Activated CD4-positive, alpha-beta T cell treated with anti-CD3 and anti-CD28 coated beads, Interleukin-2, amount 50 U/mL, for 24 hours (primary cell): ENCODE measurements at regions not wholly inside any gene's neighbourhood (a gene's known extent, or its start where the extent isn't known, plus 50 kb on each side); places are given as distances from the start of the nearest gene placed in this dataset.

Source experiments
- DNase-seq, 2 donors: peaks; one replicate each; pipeline ENCODE4 v3.0.0-alpha.2; 2020; ENCODE audit warnings: low read depth in 1 of 2, low spot score in 1 of 2

DNA sequence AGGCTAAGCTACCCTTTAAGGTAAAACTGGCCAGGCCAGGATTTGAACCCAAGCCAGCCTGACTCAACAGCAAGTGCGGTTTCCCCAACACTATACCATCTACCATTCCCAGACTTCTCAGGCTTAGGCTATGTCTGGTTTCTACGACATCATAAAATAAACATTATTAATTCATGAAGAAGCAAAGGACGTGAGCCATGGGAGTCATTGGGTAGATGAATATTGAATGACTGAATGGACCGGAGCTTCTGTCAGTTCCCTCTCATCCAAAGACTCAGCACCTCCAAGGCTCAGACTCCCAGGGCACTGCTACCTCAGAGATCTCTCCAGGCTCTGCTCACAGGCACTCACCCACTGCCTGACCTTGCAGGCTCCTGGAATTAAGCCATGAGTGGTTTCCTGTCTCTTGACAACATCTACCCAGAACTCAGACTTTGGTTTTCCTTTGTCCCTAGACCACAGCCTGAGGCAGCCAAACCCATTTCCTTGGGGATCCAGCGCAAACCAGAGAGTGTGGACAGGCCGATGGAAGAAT, 64.6 kb upstream of the STEAP1B start:
- no peak for DNase-seq

GRCh38 chr7:22563621-22564241, 63.7 kb upstream of the STEAP1B start:
- no peak for DNase-seq

DNA sequence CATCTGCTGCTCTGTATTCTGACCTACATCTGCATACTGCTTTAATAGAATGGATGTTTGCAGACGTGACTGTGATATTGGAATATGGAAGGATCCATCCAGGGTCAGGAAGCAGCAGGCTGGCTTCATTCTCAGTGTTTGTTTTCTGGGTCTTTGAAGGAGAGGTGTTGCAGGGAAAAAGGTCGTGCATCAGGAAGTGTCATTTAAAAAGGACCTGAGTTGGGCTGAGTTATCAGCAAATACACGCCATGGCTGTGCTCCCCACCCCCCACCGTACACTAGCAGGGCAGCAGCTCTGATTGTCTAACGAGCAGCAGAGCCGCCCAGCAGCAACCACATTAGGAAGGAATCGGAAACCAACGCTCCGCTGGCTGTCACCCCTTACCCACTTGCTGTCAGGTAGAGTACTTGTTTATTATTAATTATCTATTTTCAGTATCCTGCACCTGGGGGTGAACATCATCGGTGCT, 63.1 kb upstream of the STEAP1B start:
- DNase-seq = no peak

GRCh38 chr7:22561895-22562593, 62.1 kb upstream of the STEAP1B start:
- no peak for DNase-seq

DNA sequence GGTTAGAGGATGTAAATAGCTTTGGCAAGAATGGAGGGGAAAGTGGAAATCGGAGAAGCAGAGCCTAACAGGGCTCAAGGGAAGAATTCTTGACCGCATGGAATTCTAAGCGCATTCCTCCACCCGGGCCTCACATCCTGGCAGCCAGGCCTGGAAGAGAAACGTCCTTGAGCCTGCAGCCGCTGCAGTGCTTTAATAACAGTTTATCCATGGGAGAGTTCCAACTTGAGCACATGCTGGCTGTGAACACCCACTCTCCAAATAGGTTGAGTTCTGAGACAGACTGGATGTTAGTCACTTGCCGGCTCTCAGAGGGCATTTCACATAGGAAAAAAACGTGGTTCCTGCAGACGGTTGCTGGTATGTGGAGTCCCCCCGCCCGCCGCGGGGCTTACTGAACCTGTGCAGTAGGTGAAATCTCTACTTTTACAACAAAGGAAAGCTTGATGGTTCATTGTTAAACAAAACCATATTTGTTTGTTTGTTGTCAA, 61.4 kb upstream of the STEAP1B start:
- DNase-seq = no peak

GRCh38 chr7:22559829-22560489, 60.0 kb upstream of the STEAP1B start:
- peak; percentile 23 to 56 for DNase-seq

DNA sequence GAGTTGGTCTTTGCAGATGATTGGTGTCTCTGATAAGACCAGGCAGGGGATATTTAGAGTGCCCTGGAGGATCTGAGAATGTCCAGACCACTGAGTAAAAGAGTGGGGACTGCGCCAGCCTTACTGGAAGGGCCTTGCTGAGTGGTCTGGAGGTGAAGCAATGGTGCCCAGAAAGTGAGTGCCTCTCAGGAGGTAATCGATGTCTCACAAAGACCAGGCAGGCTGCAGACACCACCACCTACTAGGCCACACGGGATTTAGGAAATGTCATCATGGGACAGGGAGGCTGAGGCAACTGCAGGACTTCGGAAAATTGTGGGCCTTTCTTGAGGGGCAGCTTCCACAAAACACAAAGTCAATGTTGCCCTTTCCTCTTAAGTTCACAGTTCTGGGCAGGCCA, 57.2 kb upstream of the STEAP1B start:
- no peak for DNase-seq

- no peak for DNase-seq
Measured at GRCh38 chr7:22555476-22555875, 55.5 kb upstream of the STEAP1B start.

DNA sequence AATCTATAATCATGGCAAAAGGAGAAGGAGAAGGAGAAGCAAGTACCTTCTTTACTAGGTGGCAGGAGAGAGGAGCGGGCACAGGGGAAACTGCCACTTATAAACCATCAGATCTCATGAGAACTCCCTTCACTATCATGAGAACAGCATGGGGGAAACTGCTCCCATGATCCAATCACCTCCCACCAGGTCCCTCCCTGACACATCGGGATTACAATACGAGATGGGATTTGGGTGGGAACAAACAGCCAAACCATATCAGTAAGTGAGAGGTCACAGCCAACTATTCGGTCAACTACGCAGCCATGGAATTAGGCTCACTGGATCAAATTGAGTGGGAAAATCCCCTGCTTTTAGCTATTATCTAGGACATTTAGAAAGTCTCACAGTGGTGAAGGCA, 54.2 kb upstream of the STEAP1B start:
- DNase-seq = no peak

GRCh38 chr7:22551768-22552513, 52.0 kb upstream of the STEAP1B start:
- no peak for DNase-seq

DNA sequence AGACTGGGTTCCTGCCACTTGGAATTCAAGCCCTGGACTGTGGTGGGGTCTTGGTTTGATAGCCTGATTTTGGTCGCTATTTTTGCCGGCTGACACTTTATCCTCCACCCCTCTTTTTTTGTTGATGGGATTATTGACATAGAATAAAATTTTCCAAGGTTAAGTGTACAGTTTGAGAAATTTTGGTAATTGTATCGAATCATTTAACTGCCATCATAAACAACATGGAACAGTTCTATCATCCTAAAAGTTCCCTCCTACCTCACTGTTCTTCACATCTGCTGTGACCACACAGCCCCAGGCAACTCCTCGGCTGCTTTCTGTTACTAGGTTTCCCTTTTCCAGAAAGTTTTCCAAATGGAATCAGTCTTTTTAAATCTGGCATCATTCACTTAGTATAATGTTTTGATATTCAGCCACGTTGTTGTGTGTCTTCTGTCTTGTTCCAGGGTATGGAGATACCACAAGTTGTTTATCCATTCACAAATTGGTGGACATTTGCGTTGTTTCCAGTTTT, 50.6 kb upstream of the STEAP1B start:
- no peak for DNase-seq

GRCh38 chr7:22549667-22550513, 49.9 kb upstream of the STEAP1B start:
- no peak for DNase-seq
